ENCODE measurements at regions not wholly inside any gene's neighbourhood (a gene's known extent, or its start where the extent isn't known, plus 50 kb on each side); places are given as distances from the start of the nearest gene placed in this dataset.

DNA sequence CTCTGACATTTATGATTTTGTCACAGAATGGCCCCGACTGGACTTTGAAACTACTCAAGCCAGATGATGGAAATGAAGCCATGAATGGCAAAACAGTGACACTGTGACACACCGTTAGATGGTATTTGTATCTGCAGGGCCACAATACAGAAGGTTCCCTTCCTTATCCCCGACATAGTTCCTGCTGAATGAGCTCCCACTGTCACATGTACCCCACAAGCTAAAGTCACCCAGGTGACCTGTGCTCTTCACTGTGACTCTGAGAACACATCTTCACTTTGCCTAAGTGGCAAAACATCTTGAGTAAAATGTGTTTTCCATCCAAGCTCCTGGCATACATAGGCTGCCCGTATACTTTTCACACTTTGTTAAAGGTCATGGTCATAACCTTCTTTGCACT is 89.5 kb downstream of the LSM5 start:
- ChIA-PET POLR2A (ENCODE audit: unreplicated experiment) (no interaction called here), CTCF (no interaction called here)
- TF ChIP-seq EZH2 (IDR thresholded peaks at IDR 0.05; ENCODE audit: low read length, unreplicated experiment): peak; percentile 73
- TF ChIP-seq EZH2phosphoT487 (IDR thresholded peaks at IDR 0.05; ENCODE audit: borderline replicate concordance, low read length): no peak
- no peak overlapping the region for H3K4me2 ChIP-seq (ENCODE audit: low read length)
- H3K9me2 ChIP-seq (replicated peaks; ENCODE audit: low read length): no peaks in the 10 kb centered on the region
- peaks cover 81% of the 10 kb centered on the region for H3K27me3 ChIP-seq (ENCODE audit: low read length)
- no peak overlapping the region for H3K27ac ChIP-seq (ENCODE audit: low read length)
- no peaks in the 10 kb centered on the region for H3F3A ChIP-seq (ENCODE audit: low read length, unreplicated experiment)
- no peak overlapping the region for H2AFZ ChIP-seq (ENCODE audit: low read length)
- BruUV-seq (replicated peaks): no TSS peak
- H3K9me3 ChIP-seq (ENCODE audit: low read length): no peaks in the 10 kb centered on the region
- ATAC-seq: no peak
- no peaks in the 10 kb centered on the region for H3K79me2 ChIP-seq (ENCODE audit: low read length)
- no peaks in the 10 kb centered on the region for H3K36me3 ChIP-seq (ENCODE audit: low read depth, low read length)
- H3K4me1 ChIP-seq (ENCODE audit: insufficient read depth, low read length): no peaks in the 10 kb centered on the region
- intact Hi-C loops (cut with micrococcal nuclease): no loop called here
- no peak overlapping the region for H3K9ac ChIP-seq (ENCODE audit: low read length)
- no peak for DNase-seq
- H4K20me1 ChIP-seq (ENCODE audit: low read length): no peaks in the 10 kb centered on the region
- no peak overlapping the region for H3K4me3 ChIP-seq (ENCODE audit: low read length)

- no peak for ATAC-seq
These were observed 90.9 kb downstream of the LSM5 start for GRCh38 chr7:32399311-32399710.

DNA sequence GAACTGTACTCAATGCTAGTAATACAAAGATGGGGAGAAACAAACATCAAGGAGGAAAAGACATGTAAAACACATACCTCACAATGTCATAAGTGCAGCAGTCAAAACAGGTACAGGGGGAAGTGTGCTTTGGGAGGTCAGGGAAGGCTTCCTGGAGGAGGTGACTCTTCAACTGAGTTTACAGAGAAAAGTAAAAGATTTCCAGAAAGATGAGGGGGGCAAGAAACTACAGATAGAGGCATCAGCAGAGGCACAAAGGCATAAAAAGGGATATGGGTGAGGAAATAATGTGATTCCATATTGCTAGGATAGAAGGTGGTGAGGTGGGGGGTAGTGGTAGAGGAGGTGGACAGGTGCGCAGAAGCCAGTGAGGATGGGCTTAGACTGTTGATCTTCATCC is 95.0 kb downstream of the LSM5 start:
- Histone ChIP-seq H3K4me1 (ENCODE audit: insufficient read depth, low read length) (no peaks in the 10 kb centered on the region), H3K9me3 (ENCODE audit: low read length) (no peaks in the 10 kb centered on the region), H3K9ac (ENCODE audit: low read length) (no peak overlapping the region), H4K20me1 (ENCODE audit: low read length) (no peaks in the 10 kb centered on the region), H3F3A (ENCODE audit: low read length, unreplicated experiment) (no peaks in the 10 kb centered on the region), H3K4me3 (ENCODE audit: low read length) (no peak overlapping the region), H3K9me2 (replicated peaks; ENCODE audit: low read length) (no peaks in the 10 kb centered on the region), H2AFZ (ENCODE audit: low read length) (no peak overlapping the region), H3K27ac (ENCODE audit: low read length) (no peak overlapping the region), H3K27me3 (ENCODE audit: low read length) (peaks cover 67% of the 10 kb centered on the region), H3K36me3 (ENCODE audit: low read depth, low read length) (no peaks in the 10 kb centered on the region), H3K79me2 (ENCODE audit: low read length) (no peaks in the 10 kb centered on the region), H3K4me2 (ENCODE audit: low read length) (no peak overlapping the region)
- BruUV-seq (replicated peaks): no TSS peak
- no peak for ATAC-seq
- no peak for DNase-seq
- intact Hi-C loops (cut with micrococcal nuclease): no loop called here
- ChIA-PET POLR2A (ENCODE audit: unreplicated experiment) (no interaction called here), CTCF (no interaction called here)
- TF ChIP-seq, protein P1, sequence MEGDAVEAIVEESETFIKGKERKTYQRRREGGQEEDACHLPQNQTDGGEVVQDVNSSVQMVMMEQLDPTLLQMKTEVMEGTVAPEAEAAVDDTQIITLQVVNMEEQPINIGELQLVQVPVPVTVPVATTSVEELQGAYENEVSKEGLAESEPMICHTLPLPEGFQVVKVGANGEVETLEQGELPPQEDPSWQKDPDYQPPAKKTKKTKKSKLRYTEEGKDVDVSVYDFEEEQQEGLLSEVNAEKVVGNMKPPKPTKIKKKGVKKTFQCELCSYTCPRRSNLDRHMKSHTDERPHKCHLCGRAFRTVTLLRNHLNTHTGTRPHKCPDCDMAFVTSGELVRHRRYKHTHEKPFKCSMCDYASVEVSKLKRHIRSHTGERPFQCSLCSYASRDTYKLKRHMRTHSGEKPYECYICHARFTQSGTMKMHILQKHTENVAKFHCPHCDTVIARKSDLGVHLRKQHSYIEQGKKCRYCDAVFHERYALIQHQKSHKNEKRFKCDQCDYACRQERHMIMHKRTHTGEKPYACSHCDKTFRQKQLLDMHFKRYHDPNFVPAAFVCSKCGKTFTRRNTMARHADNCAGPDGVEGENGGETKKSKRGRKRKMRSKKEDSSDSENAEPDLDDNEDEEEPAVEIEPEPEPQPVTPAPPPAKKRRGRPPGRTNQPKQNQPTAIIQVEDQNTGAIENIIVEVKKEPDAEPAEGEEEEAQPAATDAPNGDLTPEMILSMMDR (conservative IDR thresholded peaks at IDR 0.05; ENCODE audit: low read depth, low read length): no peak
- TF ChIP-seq EZH2phosphoT487 (IDR thresholded peaks at IDR 0.05; ENCODE audit: borderline replicate concordance, low read length) (no peak), EZH2 (IDR thresholded peaks at IDR 0.05; ENCODE audit: low read length, unreplicated experiment) (no peak)

More at GRCh38 chr7:32399311-32399710, 90.9 kb downstream of the LSM5 start:
- POLR2A ChIA-PET (ENCODE audit: unreplicated experiment): no interaction called here
- Histone ChIP-seq H3K4me1 (ENCODE audit: insufficient read depth, low read length) (no peaks in the 10 kb centered on the region), H3K9ac (ENCODE audit: low read length) (no peak overlapping the region), H3K79me2 (ENCODE audit: low read length) (no peaks in the 10 kb centered on the region), H3K4me2 (ENCODE audit: low read length) (no peak overlapping the region), H3K27ac (ENCODE audit: low read length) (no peak overlapping the region), H3K4me3 (ENCODE audit: low read length) (no peak overlapping the region), H3K36me3 (ENCODE audit: low read depth, low read length) (no peaks in the 10 kb centered on the region), H3F3A (ENCODE audit: low read length, unreplicated experiment) (no peaks in the 10 kb centered on the region), H4K20me1 (ENCODE audit: low read length) (no peaks in the 10 kb centered on the region), H3K9me3 (ENCODE audit: low read length) (no peaks in the 10 kb centered on the region), H2AFZ (ENCODE audit: low read length) (no peak overlapping the region), H3K27me3 (ENCODE audit: low read length) (peaks cover 79% of the 10 kb centered on the region), H3K9me2 (replicated peaks; ENCODE audit: low read length) (no peaks in the 10 kb centered on the region)
- no TSS peak for BruUV-seq (replicated peaks)
- CTCF ChIA-PET: no interaction called here
- TF ChIP-seq, protein P1 (conservative IDR thresholded peaks at IDR 0.05; ENCODE audit: low read depth, low read length): no peak
- TF ChIP-seq EZH2 (IDR thresholded peaks at IDR 0.05; ENCODE audit: low read length, unreplicated experiment) (no peak), EZH2phosphoT487 (IDR thresholded peaks at IDR 0.05; ENCODE audit: borderline replicate concordance, low read length) (no peak)
- DNase-seq: no peak
- intact Hi-C loops (cut with micrococcal nuclease): no loop called here

Measured in PC-3 (cell line).